NT2/D1 (cell line): ENCODE measurements at regions not wholly inside any gene's neighbourhood (a gene's known extent, or its start where the extent isn't known, plus 50 kb on each side); places are given as distances from the start of the nearest gene placed in this dataset.

Experiments used
- DNase-seq: peaks from one replicate; pipeline ENCODE4 v3.0.0-alpha.2; 2011; ENCODE audit warnings: low read depth, low spot score
- H3K27me3 ChIP-seq: 2 replicates; pipeline ENCODE4 v1.6.0; 2011; ENCODE audit warnings: mild to moderate bottlenecking; ENCODE audit not compliant: insufficient read length, insufficient read depth
- H3K36me3 ChIP-seq: 2 replicates; pipeline ENCODE4 v1.6.1; 2011; ENCODE audit warnings: mild to moderate bottlenecking, low read length, mixed read lengths; ENCODE audit not compliant: insufficient read depth, insufficient read length
- H3K4me1 ChIP-seq: 2 replicates; pipeline ENCODE4 v1.5.1; 2011; ENCODE audit not compliant: insufficient read depth, insufficient read length
- H3K4me3 ChIP-seq: 2 replicates; pipeline ENCODE4 v1.5.1; 2011; ENCODE audit warnings: low read depth; ENCODE audit not compliant: insufficient read length
- H3K9ac ChIP-seq: 2 replicates; pipeline ENCODE4 v1.6.0; 2011; ENCODE audit warnings: low read depth; ENCODE audit not compliant: insufficient read length
- H3K9me3 ChIP-seq: 2 replicates; pipeline ENCODE4 v1.5.1; 2011; ENCODE audit warnings: mild to moderate bottlenecking, low read length; ENCODE audit not compliant: insufficient read depth
- SUZ12 ChIP-seq: IDR thresholded peaks from 2 replicates; pipeline ENCODE4 v1.6.1; 2011; ENCODE audit not compliant: insufficient read length, insufficient read depth; ENCODE audit errors: extremely low read depth
- YY1 ChIP-seq: IDR thresholded peaks from 2 replicates; pipeline ENCODE4 v1.6.1; 2011; ENCODE audit not compliant: insufficient read length, insufficient read depth
- ZNF274 ChIP-seq: IDR thresholded peaks from 2 replicates; pipeline ENCODE4 v1.6.1; 2011; ENCODE audit warnings: mild to moderate bottlenecking, low read depth, low read length

GRCh38 chr6:23873161-23873560 lies 252.9 kb upstream of the NRSN1 start:
- H3K27me3 ChIP-seq: no peaks in the 10 kb centered on the region
- H3K9me3 ChIP-seq: no peaks in the 10 kb centered on the region
- no peak for DNase-seq
- TF ChIP-seq ZNF274: no peak
- no peak for TF ChIP-seq YY1
- TF ChIP-seq SUZ12: no peak
- no peaks in the 10 kb centered on the region for H3K4me1 ChIP-seq
- H3K36me3 ChIP-seq: no peaks in the 10 kb centered on the region
- H3K4me3 ChIP-seq: no peak overlapping the region
- no peak overlapping the region for H3K9ac ChIP-seq

GRCh38 chr6:23875006-23875405 lies 251.0 kb upstream of the NRSN1 start:
- Histone ChIP-seq H3K36me3 (no peaks in the 10 kb centered on the region), H3K4me1 (no peaks in the 10 kb centered on the region), H3K9me3 (no peaks in the 10 kb centered on the region), H3K27me3 (no peaks in the 10 kb centered on the region), H3K4me3 (no peak overlapping the region), H3K9ac (no peak overlapping the region)
- DNase-seq: no peak
- TF ChIP-seq SUZ12: no peak
- no peak for TF ChIP-seq YY1
- no peak for TF ChIP-seq ZNF274

- TF ChIP-seq ZNF274 (no peak), SUZ12 (no peak), YY1 (no peak)
- no peak for DNase-seq
- no peak overlapping the region for H3K9ac ChIP-seq
- no peaks in the 10 kb centered on the region for H3K9me3 ChIP-seq
- no peaks in the 10 kb centered on the region for H3K4me1 ChIP-seq
- no peaks in the 10 kb centered on the region for H3K27me3 ChIP-seq
- H3K4me3 ChIP-seq: no peak overlapping the region
- no peaks in the 10 kb centered on the region for H3K36me3 ChIP-seq
These were observed 246.2 kb upstream of the NRSN1 start for GRCh38 chr6:23879816-23880215.

- Histone ChIP-seq H3K4me3 (no peak overlapping the region), H3K4me1 (no peaks in the 10 kb centered on the region), H3K9me3 (no peaks in the 10 kb centered on the region), H3K27me3 (no peaks in the 10 kb centered on the region), H3K36me3 (no peaks in the 10 kb centered on the region), H3K9ac (no peak overlapping the region)
- TF ChIP-seq YY1: no peak
- TF ChIP-seq ZNF274: no peak
- no peak for TF ChIP-seq SUZ12
- DNase-seq: no peak
These were observed 235.3 kb upstream of the NRSN1 start for GRCh38 chr6:23890543-23891227.

GRCh38 chr6:23905133-23905815 lies 220.7 kb upstream of the NRSN1 start:
- no peak for DNase-seq
- Histone ChIP-seq H3K4me3 (no peak overlapping the region), H3K27me3 (no peaks in the 10 kb centered on the region), H3K36me3 (no peaks in the 10 kb centered on the region), H3K4me1 (no peaks in the 10 kb centered on the region), H3K9me3 (no peaks in the 10 kb centered on the region), H3K9ac (no peak overlapping the region)
- no peak for TF ChIP-seq YY1
- TF ChIP-seq ZNF274: no peak
- no peak for TF ChIP-seq SUZ12

GRCh38 chr6:23910420-23910819 lies 215.6 kb upstream of the NRSN1 start:
- no peak for DNase-seq
- no peaks in the 10 kb centered on the region for H3K4me1 ChIP-seq

GRCh38 chr6:23927935-23928334 lies 198.1 kb upstream of the NRSN1 start:
- Histone ChIP-seq H3K27me3 (no peaks in the 10 kb centered on the region), H3K4me1 (no peaks in the 10 kb centered on the region), H3K4me3 (no peak overlapping the region), H3K9ac (no peak overlapping the region), H3K9me3 (no peaks in the 10 kb centered on the region), H3K36me3 (no peaks in the 10 kb centered on the region)
- TF ChIP-seq SUZ12: no peak
- TF ChIP-seq YY1: no peak
- no peak for TF ChIP-seq ZNF274
- no peak for DNase-seq

More at GRCh38 chr6:23910420-23910819, 215.6 kb upstream of the NRSN1 start:
- no peak for TF ChIP-seq ZNF274
- TF ChIP-seq YY1: no peak
- TF ChIP-seq SUZ12: no peak
- Histone ChIP-seq H3K4me3 (no peak overlapping the region), H3K9me3 (no peaks in the 10 kb centered on the region), H3K9ac (no peak overlapping the region), H3K27me3 (no peaks in the 10 kb centered on the region), H3K36me3 (no peaks in the 10 kb centered on the region)

GRCh38 chr6:23929201-23929600 lies 196.8 kb upstream of the NRSN1 start:
- no peak overlapping the region for H3K4me3 ChIP-seq
- no peak overlapping the region for H3K9ac ChIP-seq
- H3K36me3 ChIP-seq: no peaks in the 10 kb centered on the region
- no peaks in the 10 kb centered on the region for H3K9me3 ChIP-seq
- no peaks in the 10 kb centered on the region for H3K27me3 ChIP-seq
- TF ChIP-seq ZNF274: no peak
- no peak for TF ChIP-seq YY1
- no peak for TF ChIP-seq SUZ12
- no peak for DNase-seq
- H3K4me1 ChIP-seq: no peaks in the 10 kb centered on the region
